ENCODE measurements at regions not wholly inside any gene's neighbourhood (a gene's known extent, or its start where the extent isn't known, plus 50 kb on each side); places are given as distances from the start of the nearest gene placed in this dataset.

GRCh38 chr16:64008131-64008530 lies 1113.7 kb downstream of the CDH11 start:
- Histone ChIP-seq H3K36me3 (no peaks in the 10 kb centered on the region), H3K4me3 (ENCODE audit: low read depth, low read length) (no peak overlapping the region), H3K27ac (no peak overlapping the region), H3K27me3 (ENCODE audit: insufficient read depth, low read depth, severe bottlenecking) (no peaks in the 10 kb centered on the region), H3K9me3 (ENCODE audit: severe bottlenecking) (no peaks in the 10 kb centered on the region)
- TF ChIP-seq CTCF (IDR thresholded peaks at IDR 0.05; ENCODE audit: low read depth, low read length): no peak
- no peak for DNase-seq

- Histone ChIP-seq H3K9me3 (ENCODE audit: severe bottlenecking) (no peaks in the 10 kb centered on the region), H3K36me3 (no peaks in the 10 kb centered on the region), H3K4me3 (ENCODE audit: low read depth, low read length) (no peak overlapping the region), H3K27ac (no peak overlapping the region), H3K27me3 (ENCODE audit: insufficient read depth, low read depth, severe bottlenecking) (no peaks in the 10 kb centered on the region)
- TF ChIP-seq CTCF (IDR thresholded peaks at IDR 0.05; ENCODE audit: low read depth, low read length): no peak
- DNase-seq: no peak
These were observed 1117.7 kb downstream of the CDH11 start for GRCh38 chr16:64004116-64004515.

- no peak for DNase-seq
- no peaks in the 10 kb centered on the region for H3K9me3 ChIP-seq (ENCODE audit: severe bottlenecking)
- no peak overlapping the region for H3K4me3 ChIP-seq (ENCODE audit: low read depth, low read length)
- no peak overlapping the region for H3K27ac ChIP-seq
- TF ChIP-seq CTCF (IDR thresholded peaks at IDR 0.05; ENCODE audit: low read depth, low read length): no peak
- no peaks in the 10 kb centered on the region for H3K36me3 ChIP-seq
- H3K27me3 ChIP-seq (ENCODE audit: insufficient read depth, low read depth, severe bottlenecking): no peaks in the 10 kb centered on the region
These were observed 1126.8 kb downstream of the CDH11 start for GRCh38 chr16:63995025-63995424.

GRCh38 chr16:63983401-63983800 lies 1138.5 kb downstream of the CDH11 start:
- Histone ChIP-seq H3K27me3 (ENCODE audit: insufficient read depth, low read depth, severe bottlenecking) (no peaks in the 10 kb centered on the region), H3K27ac (no peak overlapping the region), H3K36me3 (no peaks in the 10 kb centered on the region), H3K4me3 (ENCODE audit: low read depth, low read length) (no peak overlapping the region), H3K9me3 (ENCODE audit: severe bottlenecking) (no peaks in the 10 kb centered on the region)
- no peak for TF ChIP-seq CTCF (IDR thresholded peaks at IDR 0.05; ENCODE audit: low read depth, low read length)
- DNase-seq: no peak

GRCh38 chr16:63982741-63983140 lies 1139.1 kb downstream of the CDH11 start:
- no peak overlapping the region for H3K4me3 ChIP-seq (ENCODE audit: low read depth, low read length)
- no peak for DNase-seq
- no peaks in the 10 kb centered on the region for H3K27me3 ChIP-seq (ENCODE audit: insufficient read depth, low read depth, severe bottlenecking)
- no peak for TF ChIP-seq CTCF (IDR thresholded peaks at IDR 0.05; ENCODE audit: low read depth, low read length)
- no peak overlapping the region for H3K27ac ChIP-seq
- H3K36me3 ChIP-seq: no peaks in the 10 kb centered on the region
- H3K9me3 ChIP-seq (ENCODE audit: severe bottlenecking): no peaks in the 10 kb centered on the region

DNA sequence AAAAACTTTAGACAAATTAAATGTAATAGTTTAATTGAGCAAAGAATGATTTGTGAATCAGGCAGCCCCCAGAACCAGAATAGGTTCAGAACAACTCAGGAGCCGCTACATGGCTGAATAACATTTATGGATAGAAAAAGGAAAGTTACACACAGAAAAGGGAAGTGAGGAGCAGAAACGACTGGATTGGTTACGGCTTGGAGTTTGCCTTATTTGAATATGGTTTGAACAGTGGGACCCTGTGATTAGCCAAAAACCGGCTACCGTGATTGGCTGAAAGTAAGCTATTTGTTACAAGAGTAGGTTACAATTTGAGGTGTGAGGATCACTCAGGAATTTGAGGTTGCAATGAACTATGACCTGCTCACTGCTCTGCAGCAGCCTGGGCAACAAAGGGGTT lies 1139.8 kb downstream of the CDH11 start:
- DNase-seq: no peak
- Histone ChIP-seq H3K27ac (no peak overlapping the region), H3K27me3 (ENCODE audit: insufficient read depth, low read depth, severe bottlenecking) (no peaks in the 10 kb centered on the region), H3K9me3 (ENCODE audit: severe bottlenecking) (no peaks in the 10 kb centered on the region), H3K4me3 (ENCODE audit: low read depth, low read length) (no peak overlapping the region), H3K36me3 (no peaks in the 10 kb centered on the region)
- TF ChIP-seq CTCF (IDR thresholded peaks at IDR 0.05; ENCODE audit: low read depth, low read length): no peak
